ENCODE measurements at regions not wholly inside any gene's neighbourhood (a gene's known extent, or its start where the extent isn't known, plus 50 kb on each side); places are given as distances from the start of the nearest gene placed in this dataset.

- Mint-ChIP-seq H3K4me1 (ENCODE audit: low read depth) (no peaks in the 10 kb centered on the region), H3K9me3 (no peaks in the 10 kb centered on the region), H3K4me3 (no peak overlapping the region), H3K27ac (no peak overlapping the region), H3K27me3 (no peaks in the 10 kb centered on the region), H3K36me3 (ENCODE audit: low read depth) (no peaks in the 10 kb centered on the region)
- DNase-seq = no peak
- intact Hi-C loops (cut with DNase I, micrococcal nuclease) = no loop called here
- ATAC-seq (ENCODE audit: poor library complexity) = no peak
- ChIA-PET POLR2A (no interaction called here), CTCF (no interaction called here)
- H3K36me3 ChIP-seq (ENCODE audit: insufficient read depth, low read length) = no peaks in the 10 kb centered on the region
- H3K9me3 ChIP-seq (ENCODE audit: control insufficient read depth in 1 of 2, insufficient read depth in 1 of 2, low read length in 2 of 2) = peaks cover 0 to 3% of the 10 kb centered on the region in 2 experiments
- no peak overlapping the region for H3K27ac ChIP-seq (ENCODE audit: low read depth in 1 of 2, low read length in 2 of 2)
- TF ChIP-seq, protein P1, sequence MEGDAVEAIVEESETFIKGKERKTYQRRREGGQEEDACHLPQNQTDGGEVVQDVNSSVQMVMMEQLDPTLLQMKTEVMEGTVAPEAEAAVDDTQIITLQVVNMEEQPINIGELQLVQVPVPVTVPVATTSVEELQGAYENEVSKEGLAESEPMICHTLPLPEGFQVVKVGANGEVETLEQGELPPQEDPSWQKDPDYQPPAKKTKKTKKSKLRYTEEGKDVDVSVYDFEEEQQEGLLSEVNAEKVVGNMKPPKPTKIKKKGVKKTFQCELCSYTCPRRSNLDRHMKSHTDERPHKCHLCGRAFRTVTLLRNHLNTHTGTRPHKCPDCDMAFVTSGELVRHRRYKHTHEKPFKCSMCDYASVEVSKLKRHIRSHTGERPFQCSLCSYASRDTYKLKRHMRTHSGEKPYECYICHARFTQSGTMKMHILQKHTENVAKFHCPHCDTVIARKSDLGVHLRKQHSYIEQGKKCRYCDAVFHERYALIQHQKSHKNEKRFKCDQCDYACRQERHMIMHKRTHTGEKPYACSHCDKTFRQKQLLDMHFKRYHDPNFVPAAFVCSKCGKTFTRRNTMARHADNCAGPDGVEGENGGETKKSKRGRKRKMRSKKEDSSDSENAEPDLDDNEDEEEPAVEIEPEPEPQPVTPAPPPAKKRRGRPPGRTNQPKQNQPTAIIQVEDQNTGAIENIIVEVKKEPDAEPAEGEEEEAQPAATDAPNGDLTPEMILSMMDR (IDR thresholded peaks at IDR 0.05) = no peak
- no peaks in the 10 kb centered on the region for H3K27me3 ChIP-seq (ENCODE audit: control insufficient read depth in 1 of 2, insufficient read depth in 2 of 2, low read length in 2 of 2)
- no peak overlapping the region for H3K4me3 ChIP-seq (ENCODE audit: low read length)
- H3K4me1 ChIP-seq (ENCODE audit: insufficient read depth, low read length) = no peaks in the 10 kb centered on the region
These were observed 207.3 kb downstream of the HGF start for GRCh38 chr7:81562581-81562980.

- POLR2A ChIA-PET = no interaction called here
- TF ChIP-seq, protein P1 (IDR thresholded peaks at IDR 0.05) = no peak
- Histone ChIP-seq H3K4me1 (ENCODE audit: insufficient read depth, low read length) (no peaks in the 10 kb centered on the region), H3K9me3 (ENCODE audit: control insufficient read depth in 1 of 2, insufficient read depth in 1 of 2, low read length in 2 of 2) (no peaks in the 10 kb centered on the region), H3K4me3 (ENCODE audit: low read length) (no peak overlapping the region), H3K27ac (ENCODE audit: low read depth in 1 of 2, low read length in 2 of 2) (no peak overlapping the region), H3K36me3 (ENCODE audit: insufficient read depth, low read length) (no peaks in the 10 kb centered on the region), H3K27me3 (ENCODE audit: control insufficient read depth in 1 of 2, insufficient read depth in 2 of 2, low read length in 2 of 2) (no peaks in the 10 kb centered on the region)
- Mint-ChIP-seq H3K27me3 (no peaks in the 10 kb centered on the region), H3K4me1 (ENCODE audit: low read depth) (no peaks in the 10 kb centered on the region), H3K36me3 (ENCODE audit: low read depth) (no peaks in the 10 kb centered on the region), H3K27ac (no peak overlapping the region), H3K4me3 (no peak overlapping the region), H3K9me3 (no peaks in the 10 kb centered on the region)
- CTCF ChIA-PET = no interaction called here
- no peak for DNase-seq
- ATAC-seq (ENCODE audit: poor library complexity) = no peak
- intact Hi-C loops (cut with DNase I, micrococcal nuclease) = no loop called here
These were observed 209.1 kb downstream of the HGF start for GRCh38 chr7:81560708-81561107.

GRCh38 chr7:81549484-81550016, 220.3 kb downstream of the HGF start:
- H3K27me3 ChIP-seq (ENCODE audit: control insufficient read depth in 1 of 2, insufficient read depth in 2 of 2, low read length in 2 of 2) = no peaks in the 10 kb centered on the region
- H3K36me3 ChIP-seq (ENCODE audit: insufficient read depth, low read length) = no peaks in the 10 kb centered on the region
- H3K9me3 Mint-ChIP-seq = peaks cover 4% of the 10 kb centered on the region
- CTCF ChIA-PET = no interaction called here
- H3K27ac ChIP-seq (ENCODE audit: low read depth in 1 of 2, low read length in 2 of 2) = no peak overlapping the region
- no peaks in the 10 kb centered on the region for H3K36me3 Mint-ChIP-seq (ENCODE audit: low read depth)
- H3K4me3 Mint-ChIP-seq = no peak overlapping the region
- POLR2A ChIA-PET = no interaction called here
- no peaks in the 10 kb centered on the region for H3K4me1 Mint-ChIP-seq (ENCODE audit: low read depth)
- ATAC-seq (ENCODE audit: poor library complexity) (no peak), DNase-seq (no peak)
- no peak overlapping the region for H3K27ac Mint-ChIP-seq
- intact Hi-C loops (cut with DNase I, micrococcal nuclease) = no loop called here
- H3K4me1 ChIP-seq (ENCODE audit: insufficient read depth, low read length) = no peaks in the 10 kb centered on the region
- H3K4me3 ChIP-seq (ENCODE audit: low read length) = no peak overlapping the region
- TF ChIP-seq, protein P1 (IDR thresholded peaks at IDR 0.05) = no peak
- peaks cover 4% of the 10 kb centered on the region in 2 experiments for H3K9me3 ChIP-seq (ENCODE audit: control insufficient read depth in 1 of 2, insufficient read depth in 1 of 2, low read length in 2 of 2)
- no peaks in the 10 kb centered on the region for H3K27me3 Mint-ChIP-seq
